ENCODE measurements at regions not wholly inside any gene's neighbourhood (a gene's known extent, or its start where the extent isn't known, plus 50 kb on each side); places are given as distances from the start of the nearest gene placed in this dataset.
"Not testable (repeated sequence)": the region's sequence is repeated elsewhere in the genome, so short reads cannot be mapped to it uniquely, and the experiment has no call there.

GRCh38 chr1:234765672-234766071 lies 155.7 kb upstream of the IRF2BP2 start:
- Mint-ChIP-seq H3K9me3 (ENCODE audit: unreplicated experiment) (peaks cover 7% of the 10 kb centered on the region), H3K27me3 (ENCODE audit: unreplicated experiment) (peaks cover 8% of the 10 kb centered on the region), H3K4me3 (ENCODE audit: unreplicated experiment) (no peak overlapping the region), H3K27ac (ENCODE audit: unreplicated experiment) (peak overlapping the region; percentile 3), H3K36me3 (ENCODE audit: unreplicated experiment) (no peaks in the 10 kb centered on the region), H3K4me1 (ENCODE audit: low read depth, unreplicated experiment) (peaks cover 34% of the 10 kb centered on the region)
- no peak for TF ChIP-seq CTCF (IDR thresholded peaks at IDR 0.05; ENCODE audit: partially characterized antibody, unreplicated experiment)
- no peak for DNase-seq

GRCh38 chr1:234765181-234765580 lies 155.2 kb upstream of the IRF2BP2 start:
- no peak overlapping the region for H3K4me3 Mint-ChIP-seq (ENCODE audit: unreplicated experiment)
- H3K36me3 Mint-ChIP-seq (ENCODE audit: unreplicated experiment): no peaks in the 10 kb centered on the region
- DNase-seq: no peak
- no peak for TF ChIP-seq CTCF (IDR thresholded peaks at IDR 0.05; ENCODE audit: partially characterized antibody, unreplicated experiment)
- H3K4me1 Mint-ChIP-seq (ENCODE audit: low read depth, unreplicated experiment): peaks cover 30% of the 10 kb centered on the region
- H3K27me3 Mint-ChIP-seq (ENCODE audit: unreplicated experiment): peaks cover 8% of the 10 kb centered on the region
- peaks cover 7% of the 10 kb centered on the region for H3K9me3 Mint-ChIP-seq (ENCODE audit: unreplicated experiment)
- no peak overlapping the region for H3K27ac Mint-ChIP-seq (ENCODE audit: unreplicated experiment)

- no peak for TF ChIP-seq CTCF (IDR thresholded peaks at IDR 0.05; ENCODE audit: partially characterized antibody, unreplicated experiment)
- Mint-ChIP-seq H3K27ac (ENCODE audit: unreplicated experiment) (no peak overlapping the region), H3K9me3 (ENCODE audit: unreplicated experiment) (peaks cover 3% of the 10 kb centered on the region), H3K36me3 (ENCODE audit: unreplicated experiment) (no peaks in the 10 kb centered on the region), H3K27me3 (ENCODE audit: unreplicated experiment) (peaks cover 7% of the 10 kb centered on the region), H3K4me3 (ENCODE audit: unreplicated experiment) (no peak overlapping the region), H3K4me1 (ENCODE audit: low read depth, unreplicated experiment) (peaks cover 18% of the 10 kb centered on the region)
- DNase-seq: no peak
These were observed 153.9 kb upstream of the IRF2BP2 start for GRCh38 chr1:234763910-234764309.

DNA sequence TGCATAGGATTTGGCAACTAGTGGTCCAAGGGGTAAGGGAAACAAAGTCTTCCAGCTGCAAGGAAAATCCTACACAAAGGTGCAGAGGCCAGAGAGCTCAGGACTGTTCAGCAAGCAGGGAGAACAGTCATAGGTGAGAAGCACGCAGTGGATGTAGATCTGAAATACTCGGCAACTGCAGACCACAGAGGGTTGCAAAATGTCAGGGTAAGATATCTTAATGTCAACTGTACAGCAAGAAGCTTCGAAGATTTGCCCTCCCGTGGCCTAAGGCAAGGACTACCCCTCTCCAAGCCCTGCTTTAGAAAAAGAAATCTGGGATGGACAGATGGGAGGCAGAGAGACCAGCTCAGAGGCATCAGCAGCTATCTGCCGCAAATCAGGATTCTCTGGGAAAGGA lies 153.4 kb upstream of the IRF2BP2 start:
- no peaks in the 10 kb centered on the region for H3K36me3 Mint-ChIP-seq (ENCODE audit: unreplicated experiment)
- no peak for TF ChIP-seq CTCF (IDR thresholded peaks at IDR 0.05; ENCODE audit: partially characterized antibody, unreplicated experiment)
- DNase-seq: no peak
- peaks cover 3% of the 10 kb centered on the region for H3K9me3 Mint-ChIP-seq (ENCODE audit: unreplicated experiment)
- no peak overlapping the region for H3K27ac Mint-ChIP-seq (ENCODE audit: unreplicated experiment)
- peaks cover 13% of the 10 kb centered on the region for H3K4me1 Mint-ChIP-seq (ENCODE audit: low read depth, unreplicated experiment)
- H3K27me3 Mint-ChIP-seq (ENCODE audit: unreplicated experiment): peaks cover 7% of the 10 kb centered on the region
- H3K4me3 Mint-ChIP-seq (ENCODE audit: unreplicated experiment): no peak overlapping the region

GRCh38 chr1:234762127-234762526 lies 152.1 kb upstream of the IRF2BP2 start:
- not testable (repeated sequence) for H3K4me3 Mint-ChIP-seq (ENCODE audit: unreplicated experiment); H3K36me3 Mint-ChIP-seq (ENCODE audit: unreplicated experiment); H3K9me3 Mint-ChIP-seq (ENCODE audit: unreplicated experiment); DNase-seq; H3K27ac Mint-ChIP-seq (ENCODE audit: unreplicated experiment); H3K27me3 Mint-ChIP-seq (ENCODE audit: unreplicated experiment); H3K4me1 Mint-ChIP-seq (ENCODE audit: low read depth, unreplicated experiment)

GRCh38 chr1:234760303-234760723 lies 150.3 kb upstream of the IRF2BP2 start:
- no peak for TF ChIP-seq CTCF (IDR thresholded peaks at IDR 0.05; ENCODE audit: partially characterized antibody, unreplicated experiment)
- H3K27me3 Mint-ChIP-seq (ENCODE audit: unreplicated experiment): no peaks in the 10 kb centered on the region
- peaks cover 6% of the 10 kb centered on the region for H3K4me1 Mint-ChIP-seq (ENCODE audit: low read depth, unreplicated experiment)
- no peaks in the 10 kb centered on the region for H3K36me3 Mint-ChIP-seq (ENCODE audit: unreplicated experiment)
- H3K4me3 Mint-ChIP-seq (ENCODE audit: unreplicated experiment): no peak overlapping the region
- peaks cover 3% of the 10 kb centered on the region for H3K9me3 Mint-ChIP-seq (ENCODE audit: unreplicated experiment)
- no peak for DNase-seq
- no peak overlapping the region for H3K27ac Mint-ChIP-seq (ENCODE audit: unreplicated experiment)
